GM12878 (cell line): ENCODE measurements at regions not wholly inside any gene's neighbourhood (a gene's known extent, or its start where the extent isn't known, plus 50 kb on each side); places are given as distances from the start of the nearest gene placed in this dataset.

Experiments
- ATAC-seq: fragments of 200-7000 bp; cut with Tn5 transposase; 3 replicates; pipeline ENCODE4 v1.9.1; 2020; ENCODE audit warnings: mild to moderate bottlenecking, moderate library complexity
- BruUV-seq: library from RNA; stranded (reverse); fragments of 400-500 nt; replicated peaks from 2 replicates; lab custom pipeline; 2021; lab: Mats Ljungman, UMichigan
- CTCF ChIA-PET: fragments of 300-600 bp; sonication (Branson Sonifier 250); formaldehyde crosslinking; extraction: SDS; loops from one replicate; lab custom pipeline; 2021; ENCODE audit warnings: inconsistent platforms; lab: Yijun Ruan, JAX
- POLR2A ChIA-PET: fragments of 350-600 bp; formaldehyde crosslinking; extraction: SDS; loops from one replicate; lab custom pipeline; 2021; ENCODE audit warnings: inconsistent platforms; lab: Charles Lee
- RAD21 ChIA-PET: fragments of 300-600 bp; sonication (Branson Sonifier 250); formaldehyde crosslinking; loops from one replicate; lab custom pipeline; 2023; ENCODE audit warnings: antibody characterized with exemption; ENCODE audit not compliant: unreplicated experiment; lab: Charles Lee
- SMC1A ChIA-PET: fragments of 300-600 bp; sonication (Branson Sonifier 250); formaldehyde crosslinking; loops from one replicate; lab custom pipeline; 2023; ENCODE audit not compliant: unreplicated experiment, uncharacterized antibody; lab: Charles Lee
- DNase-seq: peaks from one replicate; pipeline ENCODE4 v3.0.0-alpha.2; 2011; ENCODE audit warnings: low read depth, low spot score
- FAIRE-seq: peaks from 3 replicates; lab custom pipeline; 2011; peaks lifted over from hg19 to GRCh38; lab: Jason Lieb, UNC
- H2AFZ ChIP-seq: 2 replicates; pipeline ENCODE4 v1.6.0; 2011; ENCODE audit warnings: low read depth, low read length, control low read depth; ENCODE audit not compliant: control insufficient read depth
- H3K27ac ChIP-seq: 2 replicates; pipeline ENCODE4 v1.5.1; 2011; ENCODE audit warnings: control low read depth; ENCODE audit not compliant: control insufficient read depth, insufficient read depth
- H3K27me3 ChIP-seq, 2 experiments: replicated peaks in 1 of 2; 2 replicates each; pipeline versions ENCODE4 v1.6.0 to v1.6.1; 2011; ENCODE audit warnings: low read length in 1 of 2; ENCODE audit not compliant: control insufficient read depth in 2 of 2, insufficient read depth in 2 of 2
- H3K36me3 ChIP-seq, 2 experiments: 2 replicates each; pipeline ENCODE4 v1.5.1; 2011; ENCODE audit warnings: low read length in 1 of 2; ENCODE audit not compliant: control insufficient read depth in 2 of 2, insufficient read depth in 2 of 2
- H3K4me1 ChIP-seq: 2 replicates; pipeline ENCODE4 v1.6.1; 2011; ENCODE audit warnings: mild to moderate bottlenecking, low read length, moderate library complexity, mixed read lengths; ENCODE audit not compliant: control insufficient read depth, insufficient read depth
- H3K4me2 ChIP-seq: 2 replicates; pipeline ENCODE4 v1.6.0; 2011; ENCODE audit warnings: control low read depth; ENCODE audit not compliant: control insufficient read depth, insufficient read depth
- H3K4me3 ChIP-seq: fragments of 200-600 bp; sonication (generic); 2 replicates; pipeline ENCODE4 v1.5.1; 2016
- H3K79me2 ChIP-seq: 2 replicates; pipeline ENCODE4 v1.6.0; 2011; ENCODE audit warnings: low read length; ENCODE audit not compliant: control insufficient read depth, insufficient read depth
- H3K9ac ChIP-seq: 2 replicates; pipeline ENCODE4 v1.8.0; 2011; ENCODE audit warnings: low read length, control low read depth, mixed read lengths; ENCODE audit not compliant: control insufficient read depth, insufficient read depth
- H3K9me3 ChIP-seq: replicated peaks from 3 replicates; pipeline ENCODE4 v1.5.1; 2011; ENCODE audit warnings: mild to moderate bottlenecking, low read length; ENCODE audit not compliant: control insufficient read depth, insufficient read depth
- H4K20me1 ChIP-seq: 2 replicates; pipeline ENCODE4 v1.6.0; 2011; ENCODE audit not compliant: control insufficient read depth, insufficient read depth
- E2F4 ChIP-seq: IDR thresholded peaks from 2 replicates; pipeline ENCODE4 v1.6.1; 2012; ENCODE audit warnings: low read depth, low read length, improper control_type of control experiment
- FOXK2 ChIP-seq: fragments of 450-650 bp; IDR thresholded peaks from 2 replicates; pipeline ENCODE4 v1.6.1; 2017; ENCODE audit warnings: mild to moderate bottlenecking, moderate library complexity
- IKZF1 ChIP-seq: fragments of 450-650 bp; conservative IDR thresholded peaks from 2 replicates; pipeline ENCODE4 v1.6.1; 2017; ENCODE audit warnings: antibody characterized with exemption, mild to moderate bottlenecking
- IRF5 ChIP-seq: fragments of 450-650 bp; IDR thresholded peaks from 2 replicates; pipeline ENCODE4 v1.6.1; 2017; ENCODE audit warnings: borderline replicate concordance
- MTA3 ChIP-seq: IDR thresholded peaks from 2 replicates; pipeline ENCODE4 v1.6.1; 2012; ENCODE audit warnings: low read length, inconsistent platforms, borderline replicate concordance
- NFYA ChIP-seq: IDR thresholded peaks from 2 replicates; pipeline ENCODE4 v1.6.1; 2011; ENCODE audit warnings: low read depth, mild to moderate bottlenecking, low read length, improper control_type of control experiment, borderline replicate concordance
- NRF1 ChIP-seq: conservative IDR thresholded peaks from 2 replicates; pipeline ENCODE4 v1.6.1; 2011; ENCODE audit warnings: mild to moderate bottlenecking, low read depth, low read length, improper control_type of control experiment
- RB1 ChIP-seq: fragments of 450-650 bp; formaldehyde crosslinking; IDR thresholded peaks from 2 replicates; pipeline ENCODE4 v1.6.1; 2017; ENCODE audit warnings: mild to moderate bottlenecking, borderline replicate concordance
- RBBP5 ChIP-seq: fragments of 200-600 bp; sonication (generic); conservative IDR thresholded peaks from 2 replicates; pipeline ENCODE4 v1.6.1; 2016
- RELA ChIP-seq: fragments of 450-650 bp; IDR thresholded peaks from 2 replicates; pipeline ENCODE4 v1.8.0; 2014; ENCODE audit warnings: borderline replicate concordance; ENCODE audit not compliant: partially characterized antibody
- TCF12 ChIP-seq: IDR thresholded peaks from 2 replicates; pipeline ENCODE4 v1.6.1; 2011; ENCODE audit warnings: low read depth, mild to moderate bottlenecking, low read length
- WGBS: methylation state at CpG from one replicate; pipeline ENCODE4 v1.1.6; 2016; ENCODE audit warnings: low lambda C conversion rate; ENCODE audit not compliant: insufficient replicate concordance, insufficient coverage; ENCODE audit errors: missing lambda C conversion rate; 5-methylcytosine and 5-hydroxymethylcytosine counted together
- in situ Hi-C: fragments of 300-500 bp; cut with MboI; formaldehyde crosslinking; loops from 9 replicates; pipeline ENCODE4 v1.14.3; 2018; ENCODE audit warnings: mixed read lengths
- intact Hi-C: fragments of 100-400 bp; cut with micrococcal nuclease; formaldehyde crosslinking; loops from one replicate; pipeline ENCODE4 v1.14.2; 2022; ENCODE audit not compliant: unreplicated experiment

GRCh38 chr1:238647877-238648276 is 738.5 kb upstream of the CHRM3 start:
- Histone ChIP-seq H3K4me2 (no peak overlapping the region), H3K27ac (no peak overlapping the region), H3K79me2 (no peaks in the 10 kb centered on the region), H2AFZ (no peak overlapping the region), H3K36me3 (no peaks in the 10 kb centered on the region), H3K4me3 (no peak overlapping the region)
- in situ Hi-C loops = no loop called here
- ATAC-seq = peak; percentile 90
- ChIA-PET RAD21 (interaction anchor here (1.2 kb wide), 1 partner anchor 41 kb away, joined by 3 read pairs; no protein-coding TSS in a partner anchor), POLR2A (no interaction called here)
- TF ChIP-seq IKZF1 (peak; percentile 13; the same call in 1 of the 2 replicates), NRF1 (no peak)
- TF ChIP-seq, all 136 proteins: peak for 1
- FAIRE-seq (no peak), DNase-seq (no peak)
- H4K20me1 ChIP-seq = no peaks in the 10 kb centered on the region
- no peaks in the 10 kb centered on the region for H3K27me3 ChIP-seq
- H3K9ac ChIP-seq = no peak overlapping the region
- intact Hi-C loops = no loop called here
- no TSS peak for BruUV-seq
- WGBS = 15% methylated on average over 3 of the region's 3 CpGs
- H3K9me3 ChIP-seq = no peaks in the 10 kb centered on the region
- ChIA-PET CTCF (interaction anchor here (1.1 kb wide), 1 partner anchor 56 kb away, joined by 3 read pairs; no protein-coding TSS in a partner anchor), SMC1A (interaction anchor here (1.3 to 1.7 kb wide), 2 partner anchors 14 to 35 kb away, joined by 3 to 4 read pairs; no protein-coding TSS in a partner anchor)
- no peaks in the 10 kb centered on the region for H3K4me1 ChIP-seq

- Histone ChIP-seq H3K27me3 (no peaks in the 10 kb centered on the region), H3K4me2 (no peak overlapping the region), H3K79me2 (no peaks in the 10 kb centered on the region), H3K4me1 (no peaks in the 10 kb centered on the region), H3K36me3 (no peaks in the 10 kb centered on the region), H3K27ac (no peak overlapping the region), H2AFZ (no peak overlapping the region), H3K9me3 (no peaks in the 10 kb centered on the region), H3K9ac (no peak overlapping the region), H3K4me3 (no peak overlapping the region), H4K20me1 (no peaks in the 10 kb centered on the region)
- in situ Hi-C loops (no loop called here), intact Hi-C loops (no loop called here)
- POLR2A ChIA-PET = no interaction called here
- no peak for DNase-seq
- FAIRE-seq = no peak
- CTCF ChIA-PET = no interaction called here
- TF ChIP-seq IRF5 (no peak), MTA3 (no peak), FOXK2 (no peak), RELA (no peak), RBBP5 (no peak), NRF1 (no peak), NFYA (no peak), E2F4 (no peak), RB1 (no peak), TCF12 (no peak)
- WGBS = 67% methylated on average over 4 of the region's 4 CpGs
- SMC1A ChIA-PET = interaction anchor here (0.9 to 1.1 kb wide), 2 partner anchors 9 to 26 kb away, joined by 3 read pairs; no protein-coding TSS in a partner anchor
- RAD21 ChIA-PET = no interaction called here
- BruUV-seq = no TSS peak
- no peak for ATAC-seq
These were observed 744.1 kb upstream of the CHRM3 start for GRCh38 chr1:238642231-238642630.
